ENCODE measurements at regions not wholly inside any gene's neighbourhood (a gene's known extent, or its start where the extent isn't known, plus 50 kb on each side); places are given as distances from the start of the nearest gene placed in this dataset.

GRCh38 chr3:90132197-90132596 lies 1024.8 kb downstream of the EPHA3 start (continued):
- TF ChIP-seq, protein P1, sequence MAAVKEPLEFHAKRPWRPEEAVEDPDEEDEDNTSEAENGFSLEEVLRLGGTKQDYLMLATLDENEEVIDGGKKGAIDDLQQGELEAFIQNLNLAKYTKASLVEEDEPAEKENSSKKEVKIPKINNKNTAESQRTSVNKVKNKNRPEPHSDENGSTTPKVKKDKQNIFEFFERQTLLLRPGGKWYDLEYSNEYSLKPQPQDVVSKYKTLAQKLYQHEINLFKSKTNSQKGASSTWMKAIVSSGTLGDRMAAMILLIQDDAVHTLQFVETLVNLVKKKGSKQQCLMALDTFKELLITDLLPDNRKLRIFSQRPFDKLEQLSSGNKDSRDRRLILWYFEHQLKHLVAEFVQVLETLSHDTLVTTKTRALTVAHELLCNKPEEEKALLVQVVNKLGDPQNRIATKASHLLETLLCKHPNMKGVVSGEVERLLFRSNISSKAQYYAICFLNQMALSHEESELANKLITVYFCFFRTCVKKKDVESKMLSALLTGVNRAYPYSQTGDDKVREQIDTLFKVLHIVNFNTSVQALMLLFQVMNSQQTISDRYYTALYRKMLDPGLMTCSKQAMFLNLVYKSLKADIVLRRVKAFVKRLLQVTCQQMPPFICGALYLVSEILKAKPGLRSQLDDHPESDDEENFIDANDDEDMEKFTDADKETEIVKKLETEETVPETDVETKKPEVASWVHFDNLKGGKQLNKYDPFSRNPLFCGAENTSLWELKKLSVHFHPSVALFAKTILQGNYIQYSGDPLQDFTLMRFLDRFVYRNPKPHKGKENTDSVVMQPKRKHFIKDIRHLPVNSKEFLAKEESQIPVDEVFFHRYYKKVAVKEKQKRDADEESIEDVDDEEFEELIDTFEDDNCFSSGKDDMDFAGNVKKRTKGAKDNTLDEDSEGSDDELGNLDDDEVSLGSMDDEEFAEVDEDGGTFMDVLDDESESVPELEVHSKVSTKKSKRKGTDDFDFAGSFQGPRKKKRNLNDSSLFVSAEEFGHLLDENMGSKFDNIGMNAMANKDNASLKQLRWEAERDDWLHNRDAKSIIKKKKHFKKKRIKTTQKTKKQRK (IDR thresholded peaks at IDR 0.05; ENCODE audit: borderline replicate concordance, low read depth, low read length), result no peak
- no peak for TF ChIP-seq SOX6 (IDR thresholded peaks at IDR 0.05)

DNA sequence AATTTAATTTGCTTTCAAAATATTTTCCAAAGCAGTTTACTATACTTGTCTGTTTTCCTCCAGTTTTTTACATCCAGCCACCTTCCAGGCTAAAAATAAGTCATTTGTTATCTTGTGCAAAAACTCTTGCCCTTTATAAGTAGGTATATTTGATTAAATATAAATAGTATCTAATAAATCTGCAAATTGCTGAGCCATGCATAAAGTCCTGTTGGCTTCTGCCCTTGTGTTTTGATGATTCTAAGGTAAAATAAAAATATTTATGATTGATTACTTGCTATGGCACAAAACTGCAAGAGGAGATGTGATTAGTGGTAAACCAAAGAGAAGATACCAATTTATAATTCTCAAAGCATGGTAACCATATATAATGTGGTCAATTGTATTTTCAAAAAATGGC lies 1026.7 kb downstream of the EPHA3 start:
- in situ Hi-C loops (cut with MboI), result no loop called here
- CTCF ChIA-PET (ENCODE audit: low intra/inter-chr PET ratio), result no interaction called here
- TF ChIP-seq ZFP1 (CRISPR knock-in tag; IDR thresholded peaks at IDR 0.05) (no peak), NEUROD1 (IDR thresholded peaks at IDR 0.05; ENCODE audit: borderline replicate concordance, low read depth, low read length, partially characterized antibody) (no peak), ZNF197 (CRISPR knock-in tag; IDR thresholded peaks at IDR 0.05; ENCODE audit: low read depth) (no peak), XRCC5 (IDR thresholded peaks at IDR 0.05; ENCODE audit: low read depth, low read length) (no peak), ETS1 (conservative IDR thresholded peaks at IDR 0.05; ENCODE audit: control insufficient read depth, low read depth, low read length) (no peak), CSDE1 (IDR thresholded peaks at IDR 0.05) (no peak), TBP (optimal IDR thresholded peaks at IDR 0.05; ENCODE audit: low read depth, low read length) (no peak)
- TF ChIP-seq, protein P2, sequence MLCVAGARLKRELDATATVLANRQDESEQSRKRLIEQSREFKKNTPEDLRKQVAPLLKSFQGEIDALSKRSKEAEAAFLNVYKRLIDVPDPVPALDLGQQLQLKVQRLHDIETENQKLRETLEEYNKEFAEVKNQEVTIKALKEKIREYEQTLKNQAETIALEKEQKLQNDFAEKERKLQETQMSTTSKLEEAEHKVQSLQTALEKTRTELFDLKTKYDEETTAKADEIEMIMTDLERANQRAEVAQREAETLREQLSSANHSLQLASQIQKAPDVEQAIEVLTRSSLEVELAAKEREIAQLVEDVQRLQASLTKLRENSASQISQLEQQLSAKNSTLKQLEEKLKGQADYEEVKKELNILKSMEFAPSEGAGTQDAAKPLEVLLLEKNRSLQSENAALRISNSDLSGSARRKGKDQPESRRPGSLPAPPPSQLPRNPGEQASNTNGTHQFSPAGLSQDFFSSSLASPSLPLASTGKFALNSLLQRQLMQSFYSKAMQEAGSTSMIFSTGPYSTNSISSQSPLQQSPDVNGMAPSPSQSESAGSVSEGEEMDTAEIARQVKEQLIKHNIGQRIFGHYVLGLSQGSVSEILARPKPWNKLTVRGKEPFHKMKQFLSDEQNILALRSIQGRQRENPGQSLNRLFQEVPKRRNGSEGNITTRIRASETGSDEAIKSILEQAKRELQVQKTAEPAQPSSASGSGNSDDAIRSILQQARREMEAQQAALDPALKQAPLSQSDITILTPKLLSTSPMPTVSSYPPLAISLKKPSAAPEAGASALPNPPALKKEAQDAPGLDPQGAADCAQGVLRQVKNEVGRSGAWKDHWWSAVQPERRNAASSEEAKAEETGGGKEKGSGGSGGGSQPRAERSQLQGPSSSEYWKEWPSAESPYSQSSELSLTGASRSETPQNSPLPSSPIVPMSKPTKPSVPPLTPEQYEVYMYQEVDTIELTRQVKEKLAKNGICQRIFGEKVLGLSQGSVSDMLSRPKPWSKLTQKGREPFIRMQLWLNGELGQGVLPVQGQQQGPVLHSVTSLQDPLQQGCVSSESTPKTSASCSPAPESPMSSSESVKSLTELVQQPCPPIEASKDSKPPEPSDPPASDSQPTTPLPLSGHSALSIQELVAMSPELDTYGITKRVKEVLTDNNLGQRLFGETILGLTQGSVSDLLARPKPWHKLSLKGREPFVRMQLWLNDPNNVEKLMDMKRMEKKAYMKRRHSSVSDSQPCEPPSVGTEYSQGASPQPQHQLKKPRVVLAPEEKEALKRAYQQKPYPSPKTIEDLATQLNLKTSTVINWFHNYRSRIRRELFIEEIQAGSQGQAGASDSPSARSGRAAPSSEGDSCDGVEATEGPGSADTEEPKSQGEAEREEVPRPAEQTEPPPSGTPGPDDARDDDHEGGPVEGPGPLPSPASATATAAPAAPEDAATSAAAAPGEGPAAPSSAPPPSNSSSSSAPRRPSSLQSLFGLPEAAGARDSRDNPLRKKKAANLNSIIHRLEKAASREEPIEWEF (CRISPR knock-in tag; IDR thresholded peaks at IDR 0.05), result no peak
- TF ChIP-seq, protein P3, sequence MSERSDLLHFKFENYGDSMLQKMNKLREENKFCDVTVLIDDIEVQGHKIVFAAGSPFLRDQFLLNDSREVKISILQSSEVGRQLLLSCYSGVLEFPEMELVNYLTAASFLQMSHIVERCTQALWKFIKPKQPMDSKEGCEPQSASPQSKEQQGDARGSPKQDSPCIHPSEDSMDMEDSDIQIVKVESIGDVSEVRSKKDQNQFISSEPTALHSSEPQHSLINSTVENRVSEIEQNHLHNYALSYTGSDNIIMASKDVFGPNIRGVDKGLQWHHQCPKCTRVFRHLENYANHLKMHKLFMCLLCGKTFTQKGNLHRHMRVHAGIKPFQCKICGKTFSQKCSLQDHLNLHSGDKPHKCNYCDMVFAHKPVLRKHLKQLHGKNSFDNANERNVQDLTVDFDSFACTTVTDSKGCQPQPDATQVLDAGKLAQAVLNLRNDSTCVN (CRISPR knock-in tag; IDR thresholded peaks at IDR 0.05), result no peak

More for the DNA sequence above, 1026.7 kb downstream of the EPHA3 start:
- FAIRE-seq (no peak), DNase-seq (ENCODE audit: extremely low read depth in 1 of 4, low spot score in 3 of 4) (no peak), ATAC-seq (no peak)
- Histone ChIP-seq H3K27me3 (ENCODE audit: control insufficient read depth in 2 of 2, insufficient read depth in 2 of 2, low read length in 2 of 2) (no peaks in the 10 kb centered on the region), H3K9me3 (replicated peaks; ENCODE audit: control insufficient read depth, insufficient read depth, low read depth, low read length) (no peaks in the 10 kb centered on the region), H3K9ac (ENCODE audit: insufficient read depth in 1 of 2, low read depth in 2 of 2, low read length in 2 of 2) (no peak overlapping the region), H3K27ac (ENCODE audit: extremely low read depth, low read depth, low read length) (no peak overlapping the region), H4K20me1 (replicated peaks; ENCODE audit: control insufficient read depth, insufficient read depth, low read length) (no peaks in the 10 kb centered on the region), H3K9me1 (ENCODE audit: control insufficient read depth, insufficient read depth, low read length) (no peaks in the 10 kb centered on the region), H3K4me3 (no peak overlapping the region), H2AFZ (ENCODE audit: low read depth, low read length) (no peak overlapping the region), H3K4me1 (replicated peaks in 1 of 2; ENCODE audit: control insufficient read depth in 2 of 2, insufficient read depth in 2 of 2, low read length in 2 of 2) (no peaks in the 10 kb centered on the region), H3K79me2 (ENCODE audit: control insufficient read depth, insufficient read depth, low read length) (no peaks in the 10 kb centered on the region), H3K36me3 (ENCODE audit: control insufficient read depth, insufficient read depth, low read length) (no peaks in the 10 kb centered on the region), H3K4me2 (ENCODE audit: insufficient read depth, low read length) (no peak overlapping the region)
- intact Hi-C loops (cut with micrococcal nuclease), result no loop called here
- BruUV-seq (replicated peaks), result no TSS peak
- POLR2A ChIA-PET, result no interaction called here
